ACHN (cell line): ENCODE measurements at regions not wholly inside any gene's neighbourhood (a gene's known extent, or its start where the extent isn't known, plus 50 kb on each side); places are given as distances from the start of the nearest gene placed in this dataset.
"Not testable (repeated sequence)": the region's sequence is repeated elsewhere in the genome, so short reads cannot be mapped to it uniquely, and the experiment has no call there.

ENCODE experiments used
- DNase-seq: peaks from one replicate; pipeline ENCODE4 v3.0.0-alpha.2; 2015
- in situ Hi-C: cut with HindIII; loops from 2 replicates; pipeline ENCODE4 v1.10.0; 2017; ENCODE audit warnings: low sequenced_read_pairs, low pct_ligation_motif_present, low pct_unique_long_range_greater_than_20kb

DNA sequence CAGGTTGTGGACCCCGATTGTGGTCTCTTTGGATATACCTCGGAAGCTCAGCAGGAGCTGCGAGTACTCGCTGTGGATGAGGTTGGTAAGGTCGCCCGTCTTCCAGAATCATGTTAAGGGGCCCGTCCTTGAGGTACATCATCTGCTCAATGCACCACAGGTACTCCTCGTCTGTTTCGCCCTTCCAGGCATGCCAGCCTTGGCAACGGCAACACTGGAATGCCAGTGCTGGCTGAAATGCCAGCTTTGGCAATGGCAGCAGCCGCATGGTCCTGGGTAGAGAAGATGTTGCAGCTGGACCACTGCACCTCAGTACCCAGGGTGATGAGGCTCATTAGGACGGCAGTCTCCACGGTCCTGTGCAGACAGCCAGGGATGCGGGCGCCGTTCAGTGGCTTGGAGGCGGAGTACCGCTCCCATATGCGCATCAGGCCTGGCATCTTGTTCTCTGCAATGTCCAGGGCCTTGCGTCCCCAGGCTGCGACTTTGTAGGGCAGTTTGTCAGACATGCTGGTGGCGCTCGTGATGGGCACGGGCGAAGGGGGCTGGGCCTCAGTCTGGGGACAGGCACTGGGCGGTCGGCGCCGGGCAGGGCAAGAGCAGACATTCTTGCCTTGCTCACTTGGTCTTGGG is 122.2 kb upstream of the NXPH2 start:
- in situ Hi-C loops = no loop called here
- no peak for DNase-seq

DNA sequence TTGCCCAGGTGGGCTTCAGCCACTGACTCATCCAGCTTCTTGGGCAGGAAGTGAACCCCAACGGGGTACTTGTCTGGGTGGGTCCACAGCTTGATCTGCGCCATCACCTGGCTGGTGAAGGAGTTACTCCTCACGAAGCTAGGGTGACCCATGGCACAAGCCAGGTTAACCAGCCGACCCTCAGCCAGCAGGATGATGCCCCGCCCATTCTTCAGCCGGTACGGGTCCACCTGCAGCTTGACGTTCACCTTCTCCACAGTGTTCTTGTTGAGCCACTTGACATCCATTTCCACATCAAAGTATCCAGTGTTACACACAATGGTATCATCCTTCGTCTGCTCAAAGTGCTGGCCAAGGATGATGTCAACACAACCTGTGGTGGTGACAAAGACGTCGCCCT is 121.3 kb upstream of the NXPH2 start:
- in situ Hi-C loops = no loop called here
- DNase-seq = no peak

DNA sequence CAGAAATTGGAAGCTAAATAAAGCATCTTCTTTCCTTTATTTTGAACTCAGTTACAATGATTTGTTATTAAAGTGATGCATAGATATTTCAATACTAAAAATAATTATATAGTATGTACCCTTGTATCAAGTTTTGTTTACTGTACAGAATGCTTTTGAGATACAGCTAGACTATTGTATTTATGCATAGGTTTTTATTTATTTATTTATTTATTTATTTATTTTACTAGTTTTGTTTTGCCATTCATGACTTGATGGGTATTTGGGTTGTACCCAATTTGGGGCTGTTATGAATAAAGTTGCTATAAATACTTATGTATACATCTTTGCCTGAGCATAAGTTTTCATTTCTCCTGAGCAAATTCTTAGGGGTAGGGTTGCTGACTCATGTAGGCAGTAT is 118.7 kb upstream of the NXPH2 start:
- in situ Hi-C loops = no loop called here
- DNase-seq = no peak

DNA sequence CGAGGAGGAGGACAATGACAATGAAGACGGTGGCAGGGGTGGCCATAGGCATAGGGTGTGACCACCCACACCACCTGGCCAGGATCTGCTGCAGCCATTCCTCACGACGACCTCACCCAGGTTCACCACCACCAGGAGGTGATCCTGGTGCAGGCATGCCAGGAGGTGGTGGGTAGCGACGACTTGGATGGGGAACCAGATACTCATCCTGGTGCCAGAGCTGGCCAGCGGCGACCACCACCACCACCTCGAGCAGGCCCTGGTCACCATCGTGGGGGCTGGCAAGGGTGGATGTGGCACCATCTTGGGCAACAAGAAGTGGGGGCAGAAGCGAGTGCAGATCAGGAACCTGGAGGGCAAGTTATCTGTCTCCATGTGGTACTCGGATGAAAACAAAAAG is 117.1 kb upstream of the NXPH2 start:
- in situ Hi-C loops = no loop called here
- no peak for DNase-seq

DNA sequence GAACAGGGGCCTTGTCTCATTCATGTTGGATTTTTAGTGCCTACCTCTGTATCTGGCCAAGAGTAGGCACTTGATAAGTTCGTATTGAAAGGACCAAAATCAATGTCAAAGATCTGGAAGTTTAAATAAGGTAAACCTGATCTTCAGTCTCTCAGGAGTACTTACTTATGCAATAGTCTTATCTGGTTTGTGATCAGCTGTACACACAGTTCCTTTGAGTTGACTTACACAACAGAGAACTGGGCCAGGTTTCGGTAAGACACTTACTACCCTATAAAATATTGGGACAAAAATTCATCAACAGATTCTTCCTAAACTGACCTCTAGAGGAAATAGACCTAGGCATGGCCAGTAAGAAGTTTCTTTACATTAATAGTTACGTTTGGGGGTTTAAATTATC is 113.6 kb upstream of the NXPH2 start:
- DNase-seq = no peak
- in situ Hi-C loops = no loop called here

DNA sequence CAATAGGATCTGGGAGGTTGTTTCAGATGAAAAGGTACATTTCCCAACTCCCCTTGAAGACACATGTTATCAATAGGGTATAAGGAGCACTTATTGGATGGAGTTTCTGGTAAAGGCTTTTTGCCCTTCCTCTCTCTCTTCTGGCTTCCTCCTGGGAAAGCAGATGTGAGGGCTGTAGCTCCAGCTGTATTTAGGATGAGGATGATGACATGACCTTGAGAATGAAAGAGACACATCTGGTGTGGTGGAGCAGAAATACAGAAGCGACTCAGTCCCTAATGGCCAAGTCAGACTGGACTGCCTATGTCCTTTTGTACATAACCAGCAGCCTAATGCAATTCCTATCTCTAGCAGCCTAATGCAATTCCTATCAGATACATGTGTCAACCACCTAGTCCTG is 100.9 kb upstream of the NXPH2 start:
- no peak for DNase-seq
- in situ Hi-C loops = no loop called here

DNA sequence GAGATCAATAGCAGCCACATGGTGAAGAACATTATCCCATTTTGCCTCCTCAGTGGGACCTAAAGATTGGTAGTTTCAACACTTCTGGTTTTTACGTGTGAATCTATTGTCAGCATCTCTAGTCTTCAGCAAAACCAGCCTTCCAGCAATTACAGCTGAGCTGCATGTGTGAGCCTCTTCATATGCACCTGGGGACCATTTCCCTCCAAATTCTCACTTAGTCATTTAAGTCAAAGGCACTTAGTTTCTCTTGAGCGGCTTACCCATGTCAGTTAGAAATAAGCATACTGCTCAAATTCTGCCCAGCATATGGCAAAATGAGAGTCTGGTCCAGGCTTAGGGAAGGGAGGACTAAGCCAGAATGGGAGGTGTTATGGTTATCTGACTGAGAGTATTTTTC is 99.7 kb upstream of the NXPH2 start:
- in situ Hi-C loops = no loop called here
- DNase-seq = no peak

DNA sequence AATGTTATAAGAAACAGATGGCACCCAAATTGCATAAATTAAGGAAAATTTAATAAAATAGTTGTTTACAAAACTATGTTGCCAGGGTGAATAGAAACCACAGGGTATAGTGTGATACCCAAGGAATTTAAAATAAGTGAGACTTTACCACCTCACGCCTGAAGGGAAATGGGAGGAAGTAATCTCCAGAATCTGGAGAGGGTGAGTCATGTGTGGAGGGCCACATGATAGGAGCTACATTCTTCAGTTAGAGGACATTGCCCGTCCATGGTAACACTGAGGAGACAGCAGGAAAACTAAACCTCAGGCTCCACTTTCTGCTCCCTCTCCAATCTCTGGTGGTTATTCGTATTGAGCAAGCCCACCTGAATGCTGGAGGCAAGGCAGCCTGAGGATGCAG is 97.2 kb upstream of the NXPH2 start:
- in situ Hi-C loops = no loop called here
- DNase-seq = no peak

DNA sequence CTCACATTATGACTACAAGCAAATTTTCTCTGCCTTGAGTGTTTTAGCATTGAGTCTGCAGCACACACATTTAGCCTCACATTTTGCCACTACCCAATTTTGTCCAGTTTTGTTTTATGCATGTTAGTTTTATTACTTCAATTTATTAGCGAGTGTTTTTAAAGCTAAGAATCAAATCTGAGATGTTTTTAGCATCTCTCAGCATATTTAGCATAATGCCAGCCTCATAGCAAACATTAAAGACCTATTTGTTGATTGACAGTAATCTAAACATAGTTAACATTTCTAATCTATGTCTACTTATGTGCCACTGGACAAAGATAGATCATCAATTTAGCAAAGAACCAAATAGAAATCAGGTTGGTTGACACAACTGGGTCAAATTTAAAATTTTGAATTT is 94.1 kb upstream of the NXPH2 start:
- in situ Hi-C loops = no loop called here
- DNase-seq = no peak

DNA sequence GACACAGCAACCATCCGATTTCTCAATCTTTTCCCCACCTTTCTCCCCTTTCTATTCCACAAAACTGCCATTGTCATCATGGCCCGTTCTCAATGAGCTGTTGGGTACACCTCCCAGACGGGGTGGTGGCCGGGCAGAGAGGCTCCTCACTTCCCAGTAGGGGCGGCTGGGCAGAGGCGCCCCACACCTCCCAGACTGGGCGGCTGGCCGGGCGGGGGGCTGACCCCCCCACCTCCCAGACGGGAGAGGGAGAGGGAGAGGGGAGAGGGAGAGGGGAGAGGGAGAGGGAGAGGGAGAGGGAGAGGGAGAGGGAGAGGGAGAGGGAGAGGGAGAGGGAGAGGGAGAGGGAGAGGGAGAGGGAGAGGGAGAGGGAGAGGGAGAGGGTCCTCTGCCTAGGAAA is 91.9 kb upstream of the NXPH2 start:
- DNase-seq, in situ Hi-C loops: not testable (repeated sequence)

DNA sequence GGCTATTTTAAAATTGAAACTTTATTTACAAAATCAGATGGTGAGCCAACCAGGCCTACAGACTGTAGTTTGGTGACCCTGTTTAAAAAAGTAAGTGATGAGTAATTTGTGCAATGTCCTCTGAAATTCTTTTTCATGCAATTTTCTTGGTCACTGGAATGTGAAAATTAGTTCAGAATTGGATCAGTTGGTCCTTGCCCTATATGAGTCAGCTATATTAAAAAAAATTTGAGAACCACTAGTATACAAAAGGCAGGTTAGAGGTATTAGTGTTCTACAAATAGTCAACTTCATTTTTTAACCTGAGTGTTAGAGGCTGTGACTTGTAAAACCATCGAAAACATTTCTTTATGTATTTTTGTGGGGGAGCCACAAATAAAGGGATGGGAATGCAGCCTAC is 91.1 kb upstream of the NXPH2 start:
- in situ Hi-C loops = no loop called here

DNA sequence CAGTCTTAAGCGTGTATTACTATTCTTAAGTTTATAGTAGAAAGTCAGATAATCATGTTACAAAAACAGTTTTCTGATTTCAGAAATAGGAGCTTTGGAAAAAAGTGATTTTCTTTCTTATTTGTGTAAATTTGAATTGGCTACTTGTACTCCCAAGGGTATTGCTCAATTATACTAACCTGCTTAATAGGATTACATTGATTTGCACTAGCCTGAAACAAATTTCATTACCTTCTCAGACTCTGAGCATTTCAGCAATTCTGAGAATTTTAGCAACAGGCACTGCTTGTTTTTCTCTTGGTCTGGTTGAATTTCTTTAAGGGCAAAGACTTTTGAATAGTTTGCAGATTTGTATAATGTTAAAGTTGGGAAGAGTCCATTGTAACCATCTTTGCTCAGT is 87.2 kb upstream of the NXPH2 start:
- in situ Hi-C loops = no loop called here
- no peak for DNase-seq

More for the DNA sequence above, 91.1 kb upstream of the NXPH2 start:
- no peak for DNase-seq

DNA sequence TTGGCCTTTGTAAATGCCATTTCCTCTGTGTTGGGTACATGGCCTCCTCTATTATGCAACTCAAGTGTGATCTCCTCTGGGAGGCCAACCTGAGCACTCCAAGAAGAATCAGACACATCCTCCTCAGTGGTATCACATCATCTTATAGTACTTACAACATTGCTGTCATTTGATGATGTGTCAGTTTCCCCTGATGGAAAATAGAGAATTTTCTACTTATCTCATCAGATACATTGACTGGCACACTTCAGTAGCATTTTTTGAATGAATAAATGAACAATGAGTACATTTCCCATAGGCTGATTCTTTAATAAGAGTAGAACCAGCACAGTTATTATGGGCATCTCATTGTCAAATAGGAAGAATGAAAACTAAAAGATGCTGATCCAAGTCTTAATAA is 86.6 kb upstream of the NXPH2 start:
- in situ Hi-C loops = no loop called here
- no peak for DNase-seq

DNA sequence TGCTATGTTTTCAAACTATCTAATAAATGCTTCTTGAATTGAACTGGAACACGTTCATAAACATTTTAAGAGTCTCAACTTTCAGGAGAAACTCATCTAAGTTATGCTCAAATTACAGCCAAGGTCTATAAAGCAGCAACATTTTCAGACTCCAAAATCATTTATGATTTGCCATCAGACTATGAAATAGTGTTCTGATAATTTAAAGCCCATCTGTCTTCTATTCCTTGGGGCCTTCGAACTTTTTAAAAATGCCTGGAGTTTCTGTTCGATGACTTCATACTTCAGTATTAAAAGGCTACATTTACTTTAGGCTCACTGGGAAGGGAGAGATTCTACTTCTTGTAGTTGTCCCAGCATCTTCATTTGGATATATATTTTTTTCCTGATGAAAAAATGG is 73.6 kb upstream of the NXPH2 start:
- no peak for DNase-seq
- in situ Hi-C loops = no loop called here

DNA sequence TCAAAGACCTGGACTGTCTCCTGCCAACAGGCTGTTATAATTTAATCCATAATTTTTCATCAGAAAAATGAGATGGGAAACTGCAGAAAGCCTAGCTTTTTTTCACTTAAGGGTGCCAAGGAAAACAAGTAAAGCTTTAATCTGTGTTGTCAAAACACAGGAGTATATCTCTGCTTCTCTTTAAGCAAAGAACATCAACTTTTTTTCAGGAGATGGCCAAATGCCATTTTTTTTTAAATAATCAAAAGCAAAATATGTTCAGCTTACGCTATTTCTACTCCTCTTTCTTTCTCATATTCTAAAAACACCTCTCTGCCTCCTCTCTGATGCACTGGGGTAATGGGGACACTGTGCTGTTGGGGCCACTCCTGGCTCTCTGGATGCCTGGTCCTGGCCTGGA is 73.1 kb upstream of the NXPH2 start:
- in situ Hi-C loops = no loop called here
- no peak for DNase-seq

DNA sequence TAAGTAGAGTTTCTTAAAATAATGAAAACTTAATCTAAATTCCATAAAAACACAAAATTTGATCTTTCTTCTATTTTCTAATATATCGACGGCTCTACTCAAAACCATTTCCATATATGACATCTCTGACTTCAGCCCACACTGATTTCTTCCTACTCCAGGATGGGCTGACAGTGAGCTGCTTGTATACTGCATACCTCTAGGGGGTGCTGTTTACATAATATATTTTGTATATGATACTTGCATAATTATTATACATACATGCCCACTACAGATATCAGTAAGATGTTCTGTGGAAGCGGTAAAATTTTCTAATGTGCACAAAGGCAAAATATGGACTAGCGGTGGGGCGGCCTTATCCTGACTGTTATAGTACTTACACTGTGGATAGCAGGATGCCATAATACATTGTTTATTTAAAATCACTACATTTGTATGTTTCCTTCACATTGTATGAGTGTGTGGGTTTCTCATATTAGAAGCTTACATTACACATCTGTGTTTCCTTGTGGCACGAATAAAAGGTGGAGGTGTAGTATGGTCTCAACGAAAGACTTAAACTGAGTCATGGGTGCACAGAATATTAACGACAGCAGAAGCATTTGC is 66.1 kb upstream of the NXPH2 start:
- DNase-seq = peak; percentile 49
- in situ Hi-C loops = no loop called here

DNA sequence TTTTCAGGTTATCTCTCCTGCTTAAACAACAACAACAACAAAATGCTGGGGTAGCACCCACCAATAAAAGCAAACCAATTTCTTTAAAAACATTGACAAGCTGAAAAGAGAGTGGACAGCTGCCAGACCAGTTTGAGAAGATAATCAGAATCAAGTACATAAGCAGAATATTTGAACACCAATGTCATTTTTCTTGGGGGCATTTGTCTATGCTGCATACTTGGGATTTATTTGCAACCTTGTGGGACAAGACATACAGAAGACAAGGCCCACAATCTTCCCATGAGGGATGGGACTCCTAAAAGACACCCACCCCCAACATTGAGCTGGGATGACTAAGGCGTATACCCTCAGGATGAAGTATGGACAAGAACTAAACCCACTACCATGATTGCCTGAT is 62.2 kb upstream of the NXPH2 start:
- DNase-seq = no peak
- in situ Hi-C loops = no loop called here

DNA sequence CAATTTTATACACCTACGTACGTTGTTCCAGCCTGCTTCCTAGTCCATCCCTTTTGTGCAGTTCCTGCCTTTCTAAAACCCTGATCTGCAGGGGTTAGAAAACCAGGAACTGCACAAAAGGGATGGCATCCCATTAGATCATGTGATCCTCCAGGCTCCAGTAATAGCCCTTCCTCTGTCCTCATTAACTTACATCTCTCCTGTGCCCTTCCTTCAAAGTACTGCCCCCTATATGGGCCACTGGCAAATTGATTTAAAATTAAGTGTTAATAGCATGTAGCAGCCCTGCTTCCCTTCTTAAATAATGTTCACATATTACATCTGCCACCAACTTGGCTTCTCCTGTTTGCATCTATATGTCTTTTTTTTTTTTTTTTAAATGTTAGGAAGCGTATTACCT is 61.3 kb upstream of the NXPH2 start:
- DNase-seq = no peak
- in situ Hi-C loops = no loop called here

DNA sequence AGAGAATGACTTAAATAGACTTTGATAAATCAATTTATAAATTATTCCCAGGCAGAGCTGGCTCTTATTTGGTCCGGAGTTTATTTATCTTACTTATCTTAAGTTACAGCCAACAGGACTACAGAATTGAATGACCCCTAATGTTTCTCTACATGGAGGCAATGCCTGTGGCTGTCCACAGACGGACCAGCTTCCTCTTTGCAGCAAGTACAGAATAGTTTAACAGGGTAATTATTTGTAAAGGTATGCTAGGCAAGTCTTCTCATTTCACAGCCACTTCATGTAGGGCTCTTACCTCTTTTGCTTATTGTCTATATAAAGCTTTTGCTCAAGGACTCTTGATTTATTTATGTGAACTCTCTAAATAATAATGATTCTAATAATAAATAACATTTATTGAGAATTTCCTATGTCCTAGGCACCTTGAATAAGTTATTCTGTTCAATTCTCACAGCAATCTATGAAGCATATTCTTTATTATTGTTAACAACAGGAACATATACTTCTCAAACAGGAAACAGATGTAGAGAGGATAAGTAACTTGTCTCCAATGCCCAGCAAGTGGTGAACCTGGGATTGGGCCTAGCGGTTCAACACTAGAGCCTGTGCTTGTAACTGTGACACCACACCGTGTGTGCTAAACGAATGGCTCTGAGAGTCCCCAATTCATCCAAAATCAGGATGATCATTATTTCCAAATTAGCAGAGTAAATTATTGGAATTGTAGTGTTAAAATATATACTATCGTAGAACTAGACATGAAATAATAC is 58.8 kb upstream of the NXPH2 start:
- in situ Hi-C loops = no loop called here
- no peak for DNase-seq

DNA sequence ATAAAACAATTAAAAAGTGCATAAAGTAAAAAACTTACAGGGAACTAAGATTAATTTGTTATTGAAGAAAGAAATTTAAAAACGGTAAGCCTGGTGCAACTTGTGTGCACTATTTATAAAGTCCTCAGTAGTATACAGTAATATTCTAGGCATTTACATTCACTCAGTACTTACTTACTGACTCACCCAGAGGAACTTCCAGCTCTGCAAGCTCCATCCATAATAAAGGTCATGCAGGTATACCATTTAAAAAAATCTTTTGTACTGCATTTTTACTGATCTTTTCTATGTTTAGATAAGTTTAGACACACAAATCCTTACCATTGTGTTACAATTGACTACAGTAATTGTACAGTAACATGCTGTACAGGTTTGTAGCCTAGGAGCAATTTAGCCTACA is 51.5 kb upstream of the NXPH2 start:
- DNase-seq = no peak
- in situ Hi-C loops = no loop called here
